AG04449 (cell line): ENCODE measurements at regions not wholly inside any gene's neighbourhood (a gene's known extent, or its start where the extent isn't known, plus 50 kb on each side); places are given as distances from the start of the nearest gene placed in this dataset.

Experiments
- CTCF ChIA-PET: fragments of 350-600 bp; formaldehyde crosslinking; extraction: SDS; loops from one replicate; lab custom pipeline; 2021; ENCODE audit warnings: antibody characterized with exemption; lab: Yijun Ruan, JAX
- POLR2A ChIA-PET: fragments of 400-600, 350-600 bp; formaldehyde crosslinking; extraction: SDS; loops from one replicate; lab custom pipeline; 2020; ENCODE audit warnings: antibody characterized with exemption, inconsistent platforms; lab: Yijun Ruan, JAX
- DNase-seq: peaks from one replicate; pipeline ENCODE4 v3.0.0-alpha.2; 2010; ENCODE audit warnings: low read depth, low spot score
- H3K4me3 ChIP-seq: 2 replicates; pipeline ENCODE4 v1.5.1; 2011; ENCODE audit warnings: low read depth, mild to moderate bottlenecking, control low read depth, low read length
- TF ChIP-seq, protein P1 (sequence below): IDR thresholded peaks from one replicate; pipeline ENCODE4 v1.5.1; 2011; ENCODE audit warnings: mild to moderate bottlenecking, moderate library complexity, low read length, control low read depth, inconsistent platforms; ENCODE audit not compliant: insufficient read depth; ENCODE audit errors: missing control alignments

DNA sequence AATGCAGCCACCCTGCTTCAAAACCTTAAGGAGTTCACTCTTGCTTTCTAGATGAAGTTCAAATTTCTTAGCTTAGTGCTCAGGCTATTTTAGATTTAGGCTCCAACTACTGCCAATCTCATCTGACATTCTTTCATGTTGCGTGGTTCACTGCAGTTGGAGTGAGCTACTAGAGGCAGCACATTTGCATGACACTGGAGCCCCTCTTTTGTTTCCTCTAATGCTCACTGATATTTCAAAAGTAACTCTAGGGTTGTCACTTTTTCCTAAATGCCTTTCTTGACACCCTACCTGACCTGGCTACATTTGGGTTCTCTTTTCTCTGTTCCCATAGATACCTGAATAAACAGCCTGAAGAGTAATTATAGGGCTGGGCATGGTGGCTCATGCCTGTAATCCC is 586.5 kb upstream of the GOT2 start:
- ChIA-PET POLR2A (no interaction called here), CTCF (no interaction called here)
- no peak overlapping the region for H3K4me3 ChIP-seq
- TF ChIP-seq, protein P1, sequence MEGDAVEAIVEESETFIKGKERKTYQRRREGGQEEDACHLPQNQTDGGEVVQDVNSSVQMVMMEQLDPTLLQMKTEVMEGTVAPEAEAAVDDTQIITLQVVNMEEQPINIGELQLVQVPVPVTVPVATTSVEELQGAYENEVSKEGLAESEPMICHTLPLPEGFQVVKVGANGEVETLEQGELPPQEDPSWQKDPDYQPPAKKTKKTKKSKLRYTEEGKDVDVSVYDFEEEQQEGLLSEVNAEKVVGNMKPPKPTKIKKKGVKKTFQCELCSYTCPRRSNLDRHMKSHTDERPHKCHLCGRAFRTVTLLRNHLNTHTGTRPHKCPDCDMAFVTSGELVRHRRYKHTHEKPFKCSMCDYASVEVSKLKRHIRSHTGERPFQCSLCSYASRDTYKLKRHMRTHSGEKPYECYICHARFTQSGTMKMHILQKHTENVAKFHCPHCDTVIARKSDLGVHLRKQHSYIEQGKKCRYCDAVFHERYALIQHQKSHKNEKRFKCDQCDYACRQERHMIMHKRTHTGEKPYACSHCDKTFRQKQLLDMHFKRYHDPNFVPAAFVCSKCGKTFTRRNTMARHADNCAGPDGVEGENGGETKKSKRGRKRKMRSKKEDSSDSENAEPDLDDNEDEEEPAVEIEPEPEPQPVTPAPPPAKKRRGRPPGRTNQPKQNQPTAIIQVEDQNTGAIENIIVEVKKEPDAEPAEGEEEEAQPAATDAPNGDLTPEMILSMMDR = no peak
- no peak for DNase-seq

DNA sequence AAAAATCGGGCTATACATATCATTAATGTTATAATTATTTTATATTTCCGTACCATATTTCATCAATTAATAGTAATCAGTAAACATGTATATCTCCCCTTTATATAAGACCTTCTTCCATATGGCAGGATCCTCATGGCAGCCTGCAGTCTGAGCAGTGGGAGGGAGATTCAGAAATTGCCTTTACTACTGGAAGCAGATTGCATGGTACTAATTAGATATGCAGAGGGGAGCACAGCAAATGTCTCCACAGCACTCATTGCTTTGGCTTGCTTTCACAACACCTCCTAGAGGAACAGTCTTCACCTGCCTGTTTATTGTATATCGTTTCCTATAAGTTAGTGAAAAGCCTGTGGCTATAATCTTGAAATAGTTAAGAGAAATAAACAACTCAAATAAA is 585.8 kb upstream of the GOT2 start:
- ChIA-PET POLR2A (no interaction called here), CTCF (no interaction called here)
- no peak overlapping the region for H3K4me3 ChIP-seq
- TF ChIP-seq, protein P1 = no peak
- no peak for DNase-seq

DNA sequence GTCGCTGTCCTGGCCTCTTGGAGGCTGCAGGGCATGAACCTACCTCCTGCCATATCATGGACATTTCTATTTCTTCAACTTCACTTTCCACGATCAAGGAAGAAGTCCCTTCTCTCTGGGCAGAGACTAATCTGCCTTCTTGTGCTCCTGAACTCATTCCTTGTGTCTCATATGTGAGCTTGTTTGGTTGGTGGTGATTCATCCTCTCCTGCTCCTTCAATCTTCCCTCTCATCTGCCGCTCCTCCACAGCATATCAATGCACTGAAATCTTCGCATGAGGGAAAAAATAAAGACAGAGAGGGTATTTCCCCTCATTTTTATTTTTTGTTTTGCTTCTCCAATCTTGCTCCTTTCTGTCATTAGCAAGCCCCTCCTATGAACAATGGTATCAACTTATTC is 571.7 kb upstream of the GOT2 start:
- H3K4me3 ChIP-seq = no peak overlapping the region
- CTCF ChIA-PET = no interaction called here
- POLR2A ChIA-PET = no interaction called here
- TF ChIP-seq, protein P1 = no peak
- DNase-seq = no peak

DNA sequence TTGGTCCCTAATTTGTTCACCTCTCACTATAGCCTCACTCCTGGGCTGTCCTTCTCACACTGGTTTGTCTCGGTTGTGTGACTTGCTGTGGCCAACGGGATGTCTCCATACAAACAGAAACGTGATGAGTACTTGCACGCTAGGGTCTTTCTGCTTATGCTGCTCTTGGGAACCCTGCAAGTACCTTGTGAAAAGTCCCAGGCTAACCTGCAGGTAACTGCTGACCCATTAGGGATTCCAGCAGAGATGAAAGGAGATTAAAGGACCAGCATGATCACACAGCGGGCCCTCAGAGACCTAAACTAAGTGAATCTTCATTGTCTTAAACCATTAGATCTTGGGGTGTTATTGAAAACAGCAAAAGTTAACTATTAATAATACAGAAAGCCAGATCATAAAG is 562.8 kb upstream of the GOT2 start:
- H3K4me3 ChIP-seq = no peak overlapping the region
- CTCF ChIA-PET = no interaction called here
- TF ChIP-seq, protein P1 = no peak
- POLR2A ChIA-PET = no interaction called here
- DNase-seq = no peak

DNA sequence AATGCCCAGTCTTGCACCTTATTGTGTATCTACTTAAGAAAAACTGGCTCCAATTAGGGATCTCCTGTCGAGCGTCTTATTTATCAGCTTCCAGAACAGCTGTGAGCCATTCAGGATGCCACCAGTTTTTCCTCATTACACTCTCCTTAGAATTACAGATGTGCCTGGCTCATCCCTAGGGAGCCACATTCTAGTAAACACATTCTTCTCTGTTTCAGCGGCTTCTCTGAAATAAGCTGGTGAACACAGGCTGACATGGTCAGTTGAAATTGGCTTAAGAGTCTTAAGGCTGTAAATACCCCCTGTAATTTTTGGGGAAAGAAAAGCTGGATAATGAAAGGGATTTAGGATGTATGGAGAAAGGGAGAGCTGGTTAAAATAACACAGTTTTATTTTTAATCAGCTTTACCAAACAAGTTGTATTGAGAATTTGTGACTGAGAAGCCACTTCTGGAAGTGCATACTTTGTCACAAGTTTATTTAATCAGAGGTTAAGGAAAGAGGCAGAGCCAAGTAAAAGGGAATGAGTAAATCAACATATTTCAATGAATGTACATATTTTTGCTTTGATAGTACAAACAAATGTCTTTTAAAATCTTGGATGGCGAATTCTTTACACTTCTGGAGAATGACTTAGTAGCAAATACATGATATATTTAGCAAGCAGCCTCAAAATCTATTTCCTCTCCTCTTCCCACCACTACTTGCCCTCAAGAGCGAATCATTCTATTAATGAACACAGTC is 562.0 kb upstream of the GOT2 start:
- POLR2A ChIA-PET = no interaction called here
- H3K4me3 ChIP-seq = no peak overlapping the region
- no peak for DNase-seq
- TF ChIP-seq, protein P1 = no peak
- CTCF ChIA-PET = no interaction called here

DNA sequence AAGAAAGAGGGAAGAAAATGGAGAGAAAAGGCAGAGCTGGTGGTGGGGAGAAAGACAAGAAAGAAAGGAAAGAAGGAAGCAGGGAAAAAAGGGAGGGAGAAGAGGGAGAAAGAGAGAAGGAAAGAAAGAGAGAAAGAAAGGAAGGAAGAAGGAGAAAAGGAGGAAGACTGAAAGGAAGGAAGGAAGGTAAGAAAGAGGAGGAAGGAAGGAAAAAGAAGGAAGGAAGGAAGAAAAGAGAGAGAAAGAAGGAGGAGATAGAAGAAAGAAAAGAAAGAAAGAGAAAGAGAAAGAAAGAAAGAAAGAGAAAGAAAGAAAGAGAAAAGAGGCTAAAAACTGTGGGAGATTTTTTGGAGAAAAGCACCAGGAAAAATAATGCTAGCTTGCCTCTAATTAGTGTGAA is 561.4 kb upstream of the GOT2 start:
- ChIA-PET POLR2A (no interaction called here), CTCF (no interaction called here)
- no peak overlapping the region for H3K4me3 ChIP-seq
- DNase-seq = no peak
- TF ChIP-seq, protein P1 = no peak
